GM21367 (cell line): ENCODE measurements at regions not wholly inside any gene's neighbourhood (a gene's known extent, or its start where the extent isn't known, plus 50 kb on each side); places are given as distances from the start of the nearest gene placed in this dataset.

ENCODE experiments used
- ATAC-seq: cut with Tn5 transposase; IDR thresholded peaks from one replicate; pipeline ENCODE4 v1.9.1; 2021; ENCODE audit not compliant: unreplicated experiment

DNA sequence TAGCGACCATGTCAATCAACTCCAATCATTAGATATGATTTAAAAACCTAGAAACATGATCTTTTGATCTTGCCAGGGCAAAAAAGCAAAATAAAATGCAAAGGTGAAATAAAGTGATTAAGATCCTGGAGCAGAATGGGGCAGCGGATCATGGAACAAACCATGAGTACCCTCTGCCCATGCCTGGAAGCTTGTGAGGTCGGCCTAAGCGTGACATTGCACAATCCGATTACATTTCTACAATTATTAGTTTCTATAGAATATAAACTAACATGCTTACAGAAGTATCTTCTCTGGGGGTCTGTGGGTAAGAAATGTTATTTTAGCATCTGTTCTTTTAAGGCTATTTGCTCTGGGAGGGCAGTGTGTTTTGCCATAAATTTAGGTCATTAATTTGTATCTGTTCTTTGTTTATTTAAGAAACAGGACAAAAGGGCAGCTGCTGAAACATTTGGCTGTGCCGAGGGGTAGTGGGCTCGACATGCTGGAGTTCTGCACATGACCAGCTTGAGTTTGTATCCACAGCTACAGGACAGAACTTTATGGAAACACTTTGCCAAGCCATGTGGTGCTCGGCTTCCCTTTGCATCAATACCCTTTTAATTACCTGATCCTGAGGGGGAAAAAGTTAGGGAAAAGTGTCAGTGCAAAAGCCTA is 55.9 kb downstream of the ZBTB18 start:
- no peak for ATAC-seq

- no peak for ATAC-seq
These were observed 59.9 kb downstream of the ZBTB18 start for GRCh38 chr1:244111027-244111426.

DNA sequence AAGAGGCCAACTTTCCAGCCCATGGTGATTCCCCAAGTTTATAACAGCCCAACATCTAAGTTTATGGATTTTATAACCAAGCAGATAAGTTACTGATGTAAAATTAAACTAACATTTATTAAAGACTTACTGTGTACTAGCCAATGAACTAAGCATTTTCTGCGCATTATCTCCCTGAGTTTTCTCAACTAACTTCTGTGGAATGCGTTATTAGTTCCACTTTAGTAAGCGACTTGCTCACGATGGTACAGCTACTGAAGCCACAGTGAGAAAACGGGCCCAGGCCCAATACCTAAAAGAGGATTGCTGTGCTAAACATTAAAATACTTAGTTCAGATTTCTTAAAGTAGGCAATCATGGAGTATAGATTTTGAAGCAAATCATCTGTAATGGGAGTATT is 61.0 kb downstream of the ZBTB18 start:
- no peak for ATAC-seq

- ATAC-seq: no peak
These were observed 61.6 kb downstream of the ZBTB18 start for GRCh38 chr1:244112636-244113035.

DNA sequence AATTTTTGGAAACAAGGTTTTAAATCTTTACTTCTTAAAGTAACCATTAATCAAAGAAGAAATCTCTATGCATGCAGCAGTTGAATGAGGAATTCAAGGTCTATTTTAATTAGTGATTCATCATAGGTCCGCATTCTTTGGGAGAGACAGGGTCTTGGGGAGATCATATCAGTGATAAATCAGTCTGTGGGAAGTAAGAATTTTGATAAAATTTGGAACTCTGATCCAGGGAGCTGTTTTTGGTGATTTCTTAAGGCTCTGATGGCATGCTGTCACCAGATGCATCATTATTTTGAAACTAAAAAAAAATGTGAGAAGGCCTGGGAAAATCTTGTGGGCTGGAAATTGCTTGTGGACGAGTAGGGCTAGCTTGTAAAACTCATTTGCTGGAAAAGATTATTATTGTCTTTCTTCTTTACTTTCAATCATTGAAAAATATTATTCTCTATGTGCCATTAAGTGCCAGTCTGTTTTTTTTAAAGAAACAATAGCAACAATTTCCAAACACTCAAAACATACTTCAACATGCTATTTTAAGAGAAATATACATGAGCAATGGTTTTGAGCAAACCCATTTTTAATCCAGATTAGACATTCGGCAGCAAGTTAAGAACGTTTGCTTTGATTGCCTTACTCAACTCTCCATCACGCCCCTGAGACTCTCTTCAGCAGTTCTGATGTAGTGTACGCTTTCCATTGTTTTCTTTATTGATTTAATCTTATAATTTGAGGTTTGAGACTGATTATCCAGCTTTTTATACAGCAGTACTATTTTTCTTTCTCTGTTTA is 62.6 kb downstream of the ZBTB18 start:
- ATAC-seq: no peak

DNA sequence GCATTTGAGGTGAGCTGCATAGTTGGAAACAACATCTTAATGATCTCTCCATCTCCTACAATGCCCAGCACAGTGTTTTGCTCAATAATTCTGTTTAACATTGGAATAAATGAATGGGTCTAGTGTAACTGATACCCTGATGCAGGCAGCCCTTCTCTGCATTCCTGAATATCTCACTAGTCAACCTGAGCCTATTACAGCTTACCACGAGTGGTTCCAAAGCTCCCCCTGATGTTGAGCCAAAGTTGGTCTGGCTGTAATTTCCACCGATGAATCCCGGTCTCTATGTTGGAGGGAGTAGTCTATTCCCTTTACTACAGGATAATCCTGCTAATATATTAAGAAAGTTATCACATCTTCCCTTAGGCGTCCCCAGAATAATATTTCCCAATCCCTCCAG is 63.8 kb downstream of the ZBTB18 start:
- no peak for ATAC-seq

GRCh38 chr1:244116946-244117345 is 65.9 kb downstream of the ZBTB18 start:
- no peak for ATAC-seq

GRCh38 chr1:244118109-244118761 is 67.2 kb downstream of the ZBTB18 start:
- ATAC-seq: no peak

DNA sequence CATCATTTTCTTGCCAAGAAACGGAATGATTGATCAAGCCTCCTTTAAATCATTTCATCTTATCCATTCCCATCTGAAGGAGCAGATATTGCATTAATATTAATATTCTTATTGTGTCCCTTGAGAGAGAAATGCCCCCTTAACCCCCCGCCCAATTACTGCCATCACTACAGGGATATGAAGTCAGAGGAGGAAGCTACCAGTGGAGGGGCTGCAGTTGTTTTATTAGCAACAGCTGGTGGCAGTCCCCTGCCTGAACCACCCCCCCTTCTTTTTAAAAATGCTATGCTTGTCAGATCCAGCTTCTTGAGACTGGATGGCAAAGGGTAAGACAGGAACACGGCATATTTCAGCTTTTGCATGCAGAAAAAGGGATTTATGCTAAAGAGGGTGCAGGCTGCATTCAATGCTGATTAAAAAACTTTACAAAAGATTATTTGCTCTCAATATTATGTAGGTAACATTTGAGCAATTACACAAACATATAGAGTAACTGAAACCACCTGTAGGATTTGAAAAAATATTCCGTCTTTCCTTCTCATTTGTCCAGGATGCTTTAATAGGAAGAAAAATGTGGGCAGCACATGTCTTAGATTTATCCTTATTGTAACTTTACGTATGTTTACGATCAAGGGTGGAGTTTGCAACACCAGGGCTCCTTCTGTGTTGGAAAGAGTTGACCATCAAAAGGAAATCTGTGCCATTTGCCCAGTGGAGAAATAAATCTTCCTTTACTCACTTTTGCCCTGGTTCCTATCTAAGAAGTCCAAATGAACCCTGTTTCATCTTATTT is 77.7 kb downstream of the ZBTB18 start:
- ATAC-seq: no peak

DNA sequence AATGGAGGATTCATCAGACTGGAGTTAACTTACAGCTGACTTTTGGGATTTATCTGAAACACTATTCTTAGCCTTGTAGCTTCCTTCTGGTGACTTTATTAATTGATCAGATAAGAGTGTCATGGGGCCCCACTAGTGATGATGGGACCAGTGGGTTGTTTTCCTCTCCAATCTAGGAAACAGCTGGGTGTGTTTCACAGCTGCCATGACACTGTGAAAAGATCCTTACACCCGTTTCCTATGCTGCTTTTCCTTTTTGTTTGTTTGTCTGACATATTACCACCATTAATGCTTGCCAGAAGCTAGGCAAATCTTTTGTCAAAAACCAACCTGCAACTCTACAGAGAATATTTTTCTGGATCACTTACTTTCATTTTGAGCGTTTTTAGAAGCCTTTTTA is 86.2 kb downstream of the ZBTB18 start:
- no peak for ATAC-seq

DNA sequence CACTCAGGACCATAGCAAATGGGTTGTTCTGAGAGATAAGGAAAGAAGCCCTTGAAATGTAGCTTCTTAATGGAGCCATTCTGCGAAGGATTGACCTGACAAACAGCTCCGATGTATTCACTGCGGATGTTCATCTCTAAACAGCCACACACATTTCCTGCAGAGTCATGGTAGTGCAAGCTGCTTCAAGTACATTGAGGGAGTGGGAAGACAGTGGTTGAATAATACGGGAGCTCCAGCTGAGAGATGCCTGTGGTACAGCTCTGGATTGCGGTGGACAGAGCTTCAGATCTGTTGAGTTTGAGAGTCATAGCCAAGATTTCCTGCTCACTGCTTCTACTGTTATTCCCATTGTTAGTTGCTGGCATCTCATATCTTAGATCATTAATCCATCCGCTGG is 86.6 kb downstream of the ZBTB18 start:
- no peak for ATAC-seq

GRCh38 chr1:244138399-244138798 is 87.3 kb downstream of the ZBTB18 start:
- no peak for ATAC-seq

DNA sequence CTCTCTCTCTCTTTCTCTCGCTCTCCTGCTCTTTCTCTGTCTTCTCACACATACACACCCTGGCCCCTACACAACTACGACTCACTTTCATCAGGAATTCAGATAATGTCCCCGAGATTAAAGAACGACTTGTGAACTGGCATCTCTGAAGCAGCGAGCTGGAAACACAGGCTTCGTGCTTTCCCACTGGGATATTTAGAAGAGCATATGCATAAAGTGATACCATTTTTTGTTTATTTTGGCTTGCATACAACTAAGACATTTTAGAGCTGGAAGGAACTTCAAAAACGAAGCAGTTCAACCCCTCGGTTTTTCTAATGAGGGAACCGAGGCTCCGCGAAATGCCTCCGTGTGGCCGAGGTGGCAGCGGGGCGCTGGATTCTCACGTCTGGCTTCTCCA is 88.6 kb downstream of the ZBTB18 start:
- no peak for ATAC-seq

- ATAC-seq: no peak
These were observed 89.3 kb downstream of the ZBTB18 start for GRCh38 chr1:244140420-244140819.

- no peak for ATAC-seq
These were observed 93.0 kb downstream of the ZBTB18 start for GRCh38 chr1:244144053-244144452.

GRCh38 chr1:244150071-244150470 is 99.0 kb downstream of the ZBTB18 start:
- no peak for ATAC-seq

DNA sequence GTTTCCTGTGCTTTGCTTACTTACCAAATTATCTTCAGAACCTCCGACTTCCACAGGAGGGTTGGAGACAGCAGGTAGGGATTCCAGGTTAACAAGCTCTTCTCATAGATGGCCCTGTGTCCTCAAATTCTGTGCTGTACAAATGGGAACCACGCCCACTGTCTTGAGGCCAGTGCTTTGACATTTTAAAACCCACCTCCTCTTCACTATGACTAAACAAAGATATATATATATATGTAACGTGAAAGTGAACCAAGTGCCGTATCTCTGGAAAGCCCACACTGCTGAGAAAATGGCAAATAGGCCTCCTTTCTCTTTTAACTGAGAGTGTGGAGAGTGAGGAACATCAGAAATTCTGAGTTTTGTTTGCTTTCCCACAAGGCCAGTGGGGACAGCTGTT is 99.6 kb downstream of the ZBTB18 start:
- ATAC-seq: no peak

GRCh38 chr1:244151537-244151936 is 100.5 kb downstream of the ZBTB18 start:
- ATAC-seq: no peak

DNA sequence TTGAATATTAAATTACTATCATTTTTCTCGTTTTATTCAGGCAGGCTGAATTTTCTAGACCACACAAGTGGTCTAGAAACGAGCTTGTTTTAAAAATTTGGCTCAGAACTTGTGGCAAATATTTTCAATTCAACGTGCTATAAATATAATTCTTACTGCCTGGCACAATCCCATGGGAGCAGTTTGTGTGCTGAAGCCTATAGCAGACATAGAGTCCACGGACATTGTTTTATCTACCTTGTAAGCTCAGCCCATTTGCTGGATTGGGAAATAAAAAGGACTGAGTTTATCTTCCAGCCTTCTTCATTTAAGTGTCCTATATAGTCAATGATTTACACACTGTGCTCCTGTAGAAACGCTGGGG is 103.4 kb downstream of the ZBTB18 start:
- ATAC-seq: no peak

DNA sequence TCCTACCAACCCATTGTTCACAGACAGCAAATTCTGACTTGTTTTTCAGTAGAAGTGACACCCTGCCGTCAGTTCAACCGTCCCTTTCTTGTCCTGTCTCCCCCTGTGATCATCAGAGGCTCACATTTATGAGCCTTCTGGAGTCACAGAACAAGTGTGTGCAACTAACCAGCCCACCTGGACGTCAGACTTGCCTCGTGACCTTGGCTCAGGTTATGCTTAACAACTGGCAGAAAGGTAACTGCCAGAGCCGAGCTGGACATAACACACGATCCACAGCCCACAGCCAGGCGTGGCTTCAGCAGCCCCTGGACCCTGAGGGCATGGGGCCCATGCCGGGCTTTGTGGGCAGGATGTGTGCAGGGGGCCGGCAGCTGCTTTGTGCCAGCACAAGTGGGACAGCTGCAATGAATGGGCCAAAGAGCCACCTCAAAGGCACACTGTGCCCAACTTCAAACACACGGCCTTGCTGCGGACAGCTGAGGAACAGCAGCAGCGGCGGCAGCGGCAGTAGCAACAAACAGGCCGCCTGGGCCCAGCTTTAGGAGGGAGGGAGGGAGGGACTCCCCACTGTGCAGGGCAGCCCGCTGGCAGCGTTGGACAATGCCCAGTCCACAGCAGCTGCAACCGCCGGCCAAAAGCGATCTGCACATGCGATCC is 103.9 kb downstream of the ZBTB18 start:
- ATAC-seq: no peak

DNA sequence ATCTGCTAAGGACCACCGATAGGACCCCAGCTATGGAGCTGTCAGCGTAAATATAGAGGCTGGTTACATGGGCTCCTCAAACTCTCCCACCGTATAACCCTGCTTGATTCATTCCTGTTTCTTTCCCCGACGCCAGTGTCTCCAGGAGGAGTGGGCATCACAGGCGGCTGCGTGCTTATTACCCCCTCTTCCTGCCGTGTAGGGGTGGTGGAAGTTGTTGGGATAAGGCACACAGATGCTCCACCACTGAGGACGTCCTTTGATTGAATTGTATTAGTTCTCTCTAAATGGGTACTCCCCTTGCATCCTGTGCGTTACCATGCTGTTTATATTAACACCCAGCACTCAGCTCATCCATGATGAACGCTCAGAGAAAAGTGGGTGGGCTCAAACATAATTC is 104.6 kb downstream of the ZBTB18 start:
- no peak for ATAC-seq
